Activated CD4-positive, alpha-beta T cell treated with anti-CD3 and anti-CD28 coated beads for 4 hours (primary cell): ENCODE measurements at regions not wholly inside any gene's neighbourhood (a gene's known extent, or its start where the extent isn't known, plus 50 kb on each side); places are given as distances from the start of the nearest gene placed in this dataset.

Source experiments
- DNase-seq, 2 donors: peaks; one replicate each; pipeline ENCODE4 v3.0.0-alpha.2; 2020

GRCh38 chr3:95036526-95037021, 973.7 kb downstream of the NSUN3 start:
- DNase-seq = no peak

- no peak for DNase-seq
Measured at GRCh38 chr3:95037097-95037496, 974.2 kb downstream of the NSUN3 start.

DNA sequence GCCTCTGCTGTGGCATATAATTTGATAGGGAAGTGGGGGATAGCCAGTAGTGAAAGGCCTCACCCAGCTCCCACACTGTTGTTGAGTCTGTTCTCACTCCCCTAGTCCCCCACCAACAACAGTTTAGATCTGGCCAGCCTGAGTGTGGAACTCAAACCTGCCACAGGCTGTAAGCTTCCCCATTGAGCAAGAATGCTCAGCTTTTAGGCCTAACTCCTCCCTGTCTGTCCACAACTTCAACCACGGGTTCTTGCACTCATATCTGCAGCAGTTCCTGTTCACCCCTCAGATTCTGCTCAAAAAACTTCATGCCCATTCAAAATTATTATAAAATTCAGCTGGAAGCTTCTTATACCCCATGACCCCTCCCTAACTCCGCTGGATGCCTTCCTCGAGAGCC, 975.1 kb downstream of the NSUN3 start:
- no peak for DNase-seq

DNA sequence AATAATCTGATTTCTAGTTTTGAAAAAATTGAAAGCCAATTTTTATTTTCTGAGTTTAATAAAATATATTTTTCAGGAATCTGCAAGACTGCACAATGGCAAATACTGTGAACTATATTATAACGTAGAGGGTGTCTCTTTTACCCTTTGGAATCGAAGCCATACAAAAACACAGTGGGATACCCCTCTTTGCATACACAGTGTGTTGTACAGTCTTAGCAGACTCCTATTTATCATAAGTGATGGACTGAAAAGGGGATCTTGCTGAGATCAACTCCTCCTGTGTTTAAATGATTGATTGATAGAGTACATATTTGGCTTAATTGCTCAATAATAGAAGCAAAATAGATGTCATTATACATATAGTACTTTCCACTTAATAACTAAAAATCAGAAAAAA, 981.2 kb downstream of the NSUN3 start:
- DNase-seq = no peak

- DNase-seq = no peak
Measured at GRCh38 chr3:95048564-95048963, 985.7 kb downstream of the NSUN3 start.

- no peak for DNase-seq
Measured at GRCh38 chr3:95049841-95050240, 987.0 kb downstream of the NSUN3 start.

DNA sequence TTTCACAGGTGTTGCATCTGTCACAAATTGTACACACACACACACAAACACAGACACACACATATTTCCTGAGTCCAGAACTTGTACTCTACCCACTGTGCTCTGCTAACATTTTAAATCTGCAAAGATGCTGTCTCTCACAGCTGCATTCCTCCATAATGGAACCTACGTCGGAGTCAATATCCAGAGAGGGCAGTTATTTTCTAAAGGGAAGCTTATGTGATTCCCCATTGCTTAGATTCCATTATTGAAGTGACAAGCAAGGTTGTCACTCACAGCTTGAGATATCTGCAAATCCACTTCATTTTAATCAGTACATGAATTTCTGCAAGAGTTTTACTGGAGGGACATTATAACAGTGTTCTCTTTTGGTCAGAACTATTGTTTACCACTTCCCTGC, 992.4 kb downstream of the NSUN3 start:
- DNase-seq = no peak

GRCh38 chr3:95082191-95082590, 1019.3 kb downstream of the NSUN3 start:
- no peak for DNase-seq

GRCh38 chr3:95084738-95085137, 1021.9 kb downstream of the NSUN3 start:
- no peak for DNase-seq

DNA sequence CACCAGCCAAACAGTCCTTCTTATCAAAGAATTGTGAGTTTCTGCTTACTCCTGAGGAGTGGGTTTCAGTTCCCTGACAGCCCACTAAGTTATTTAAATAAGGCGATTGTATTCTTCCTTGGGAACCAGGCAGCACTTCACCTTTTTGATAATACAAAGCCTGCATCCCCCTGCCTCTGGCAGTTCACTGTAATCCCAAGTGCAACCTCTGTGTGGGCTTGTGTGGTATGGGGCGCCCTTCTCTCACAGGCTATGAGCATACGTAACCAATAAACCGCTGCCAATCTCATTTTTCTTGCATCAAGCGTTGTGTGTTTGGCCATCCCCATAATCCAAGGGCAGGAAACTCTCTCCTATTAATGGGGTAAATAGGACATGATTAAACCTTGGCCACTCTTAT, 1025.6 kb downstream of the NSUN3 start:
- DNase-seq = no peak

GRCh38 chr3:95097493-95097892, 1034.6 kb downstream of the NSUN3 start:
- DNase-seq = no peak

GRCh38 chr3:95120921-95121320, 1058.1 kb downstream of the NSUN3 start:
- no peak for DNase-seq

GRCh38 chr3:95123104-95123503, 1060.2 kb downstream of the NSUN3 start:
- no peak for DNase-seq

DNA sequence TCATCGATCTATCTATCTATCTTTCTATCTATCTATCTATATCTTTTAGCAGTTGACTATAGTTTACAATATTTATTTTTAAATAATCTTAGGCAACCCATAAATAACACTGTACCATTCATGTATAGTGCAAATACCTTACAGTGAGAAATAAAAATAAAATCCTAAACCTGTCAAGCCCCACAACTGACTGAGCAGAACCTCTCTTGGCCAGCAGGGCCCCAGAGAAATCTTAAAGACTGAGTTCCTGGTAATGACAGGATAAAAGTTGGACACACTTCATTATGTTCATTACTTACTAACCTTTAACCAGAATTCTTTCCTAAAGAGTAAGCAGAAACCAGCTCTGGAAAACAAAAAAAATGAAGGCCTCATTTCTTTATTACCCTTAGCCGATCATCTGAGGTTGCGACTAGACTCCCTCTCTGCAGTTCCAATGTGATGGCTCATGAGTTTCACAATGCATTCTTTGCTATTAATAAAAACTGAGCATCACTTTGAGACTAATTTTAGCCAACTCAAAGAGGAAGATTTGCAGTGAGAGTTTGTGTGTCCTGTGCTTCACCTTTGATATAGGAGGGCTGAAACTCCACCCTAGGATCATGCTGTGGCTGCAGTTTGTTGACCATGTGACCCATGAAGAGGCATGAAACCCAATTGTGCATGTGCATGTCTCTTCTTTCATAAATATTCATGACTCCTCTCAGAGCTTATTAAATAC, 1072.0 kb downstream of the NSUN3 start:
- no peak for DNase-seq

DNA sequence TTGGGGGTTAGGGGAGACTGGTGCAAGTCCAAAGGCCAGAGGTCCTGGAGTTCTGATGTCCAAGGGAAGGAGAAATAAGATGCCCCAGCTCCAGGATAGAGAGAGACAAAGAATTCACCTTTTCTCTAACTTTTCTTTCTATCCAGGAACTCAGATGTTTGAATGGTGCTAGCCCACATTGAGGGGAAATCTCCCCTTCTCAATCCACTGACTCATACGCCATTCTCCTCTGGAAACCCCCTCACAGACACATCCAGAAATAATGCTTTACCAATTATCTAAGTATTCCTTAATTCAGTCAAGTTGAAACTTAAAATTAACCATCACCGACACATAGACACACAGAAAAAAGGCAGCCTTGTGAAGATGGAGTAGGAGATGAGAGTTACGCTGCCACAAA, 1085.2 kb downstream of the NSUN3 start:
- no peak for DNase-seq

DNA sequence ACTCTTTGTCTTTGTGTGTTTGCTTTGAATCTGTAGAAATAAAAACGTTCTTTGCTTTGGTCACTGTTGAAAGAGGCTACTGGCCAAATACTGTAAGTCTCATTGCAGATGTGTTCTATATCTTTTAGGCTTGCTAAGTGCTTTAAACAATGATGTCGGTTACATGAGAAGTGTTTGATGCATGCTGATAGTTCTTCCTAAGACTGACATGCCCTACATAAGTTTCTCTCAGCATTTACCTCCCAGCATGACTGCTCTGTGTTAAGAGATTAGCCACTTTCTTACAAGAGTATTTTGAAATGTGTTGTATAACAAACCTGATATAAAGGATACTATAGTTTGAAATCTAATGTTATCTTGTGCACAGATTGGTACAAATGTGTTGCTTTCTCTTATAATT, 1088.7 kb downstream of the NSUN3 start:
- DNase-seq = no peak

DNA sequence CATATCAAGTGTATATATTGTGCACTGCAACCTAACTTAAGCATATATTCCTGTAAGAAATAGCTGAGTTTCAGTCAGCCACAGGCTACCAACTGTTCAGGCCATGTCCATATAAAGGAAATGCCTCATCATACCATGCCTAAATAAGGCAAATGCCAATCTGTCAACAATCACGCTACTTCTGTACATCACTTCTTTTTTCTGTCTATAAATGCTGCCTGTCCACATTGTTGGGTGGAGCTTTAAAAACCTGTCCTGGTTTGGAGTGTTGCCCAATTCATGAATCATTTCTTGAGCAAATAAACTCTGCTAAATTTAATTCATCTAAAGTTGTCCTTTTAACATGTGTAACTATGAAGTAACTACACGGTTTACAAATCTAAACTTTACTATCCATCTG, 1091.9 kb downstream of the NSUN3 start:
- no peak for DNase-seq

- no peak for DNase-seq
Measured at GRCh38 chr3:95162794-95163193, 1099.9 kb downstream of the NSUN3 start.

GRCh38 chr3:95167748-95168147, 1104.9 kb downstream of the NSUN3 start:
- DNase-seq = no peak

DNA sequence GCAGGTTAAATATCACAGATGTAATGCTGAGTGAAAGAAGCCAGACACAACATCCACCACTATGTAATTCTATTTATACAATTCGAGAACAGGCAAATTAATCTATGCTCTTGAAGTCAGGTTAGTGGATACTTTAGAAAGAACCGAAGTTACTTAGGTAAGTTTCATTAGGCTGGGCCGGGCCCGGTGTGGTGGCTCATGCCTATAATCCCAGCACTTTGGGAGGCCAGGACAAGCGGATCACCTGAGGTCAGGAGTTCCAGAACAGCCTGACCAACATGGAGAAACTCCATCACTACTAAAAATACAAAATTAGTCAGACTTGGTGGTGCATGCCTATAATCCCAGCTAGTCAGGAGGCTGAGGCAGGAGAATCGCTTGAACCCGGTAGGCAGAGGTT, 1105.7 kb downstream of the NSUN3 start:
- no peak for DNase-seq

DNA sequence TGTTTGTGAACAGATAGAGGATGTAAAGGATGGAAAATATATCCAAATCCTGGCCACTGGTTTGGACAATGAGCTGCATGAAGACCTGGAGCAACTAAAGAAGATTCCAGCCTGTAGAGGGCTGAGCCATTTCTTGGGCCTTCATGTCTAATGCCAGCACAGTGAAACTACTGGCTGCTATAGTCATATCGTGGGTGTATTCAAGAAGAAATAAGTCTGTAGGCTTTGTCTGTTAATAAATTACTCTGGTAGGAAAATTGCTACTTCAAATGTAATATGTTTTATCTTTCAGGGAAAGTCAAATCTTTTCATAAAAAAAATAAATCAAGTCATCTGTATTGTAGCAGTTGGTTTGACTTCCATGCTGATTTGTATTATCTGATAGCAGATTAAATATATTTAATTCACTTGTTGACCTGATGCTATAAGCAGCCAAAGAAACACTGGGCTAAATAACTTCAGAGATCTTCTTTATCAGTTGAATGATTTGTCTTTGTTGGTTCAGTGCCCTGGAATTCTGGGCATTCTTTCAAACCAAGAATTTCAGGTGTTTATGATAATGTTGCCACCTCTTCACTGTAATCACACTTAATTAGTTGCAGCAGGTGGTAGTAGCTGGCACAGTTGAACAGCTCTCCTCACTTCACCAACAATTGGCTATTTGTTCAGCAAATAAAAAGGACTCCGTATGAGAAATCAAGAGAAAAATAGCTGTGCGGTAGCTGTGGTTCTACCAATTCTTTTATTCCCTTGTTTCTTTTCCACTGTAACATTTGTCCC, 1109.5 kb downstream of the NSUN3 start:
- DNase-seq = no peak

GRCh38 chr3:95177096-95177495, 1114.2 kb downstream of the NSUN3 start:
- DNase-seq = no peak

DNA sequence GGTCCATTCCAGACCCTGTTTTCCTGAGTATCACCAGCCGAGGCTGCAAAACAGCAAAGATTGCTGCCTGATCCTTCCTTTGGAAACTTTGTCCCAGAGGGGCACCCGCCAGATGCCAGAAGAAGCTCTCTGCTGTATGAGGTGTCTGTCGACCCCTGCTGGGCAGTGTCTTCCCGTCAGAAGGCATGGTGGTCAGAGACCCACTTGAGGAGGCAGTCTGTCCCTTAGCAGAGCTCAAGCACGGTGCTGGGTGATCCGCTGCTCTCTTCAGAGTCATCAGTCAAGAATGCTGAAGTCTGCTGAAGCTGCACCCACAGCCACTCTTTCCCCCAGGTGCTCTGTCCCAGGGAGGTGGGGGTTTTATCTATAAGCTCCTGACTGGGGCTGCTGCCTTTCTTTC, 1121.2 kb downstream of the NSUN3 start:
- no peak for DNase-seq

GRCh38 chr3:95189348-95189747, 1126.5 kb downstream of the NSUN3 start:
- DNase-seq = no peak

DNA sequence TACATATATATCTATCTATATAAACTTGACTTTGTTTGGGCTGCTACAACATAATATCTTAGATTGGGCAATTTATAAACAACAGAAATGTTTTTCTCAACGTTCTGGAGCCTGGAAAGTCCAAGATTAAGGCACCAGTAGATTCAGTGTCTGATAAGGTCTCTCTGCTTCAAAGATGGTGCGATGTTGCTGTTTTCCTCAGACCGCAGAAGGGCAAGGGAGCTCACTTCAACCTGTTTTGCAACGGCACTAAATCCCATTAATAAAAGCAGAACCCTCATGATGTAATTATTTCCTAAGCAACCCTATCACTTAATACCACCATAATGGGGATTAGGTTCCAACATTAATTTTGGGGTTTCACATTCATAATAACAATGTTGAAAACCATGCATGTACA, 1134.8 kb downstream of the NSUN3 start:
- no peak for DNase-seq
